D341Med (cell line): ENCODE measurements at regions not wholly inside any gene's neighbourhood (a gene's known extent, or its start where the extent isn't known, plus 50 kb on each side); places are given as distances from the start of the nearest gene placed in this dataset.

Source experiments
- DNase-seq: peaks from one replicate; pipeline ENCODE4 v3.0.0; 2012; ENCODE audit warnings: low spot score

- DNase-seq, result no peak
Measured at GRCh38 chr6:111987295-111987694, 66.6 kb upstream of the CCN6 start.

GRCh38 chr6:111988926-111989325, 65.0 kb upstream of the CCN6 start:
- no peak for DNase-seq

- no peak for DNase-seq
Measured at GRCh38 chr6:111989743-111990142, 64.2 kb upstream of the CCN6 start.

GRCh38 chr6:111990214-111990613, 63.7 kb upstream of the CCN6 start:
- no peak for DNase-seq

- no peak for DNase-seq
Measured at GRCh38 chr6:111992851-111993250, 61.1 kb upstream of the CCN6 start.

- DNase-seq, result no peak
Measured at GRCh38 chr6:111993342-111993741, 60.6 kb upstream of the CCN6 start.

- DNase-seq, result no peak
Measured at GRCh38 chr6:111994791-111995190, 59.1 kb upstream of the CCN6 start.

- no peak for DNase-seq
Measured at GRCh38 chr6:111995404-111995803, 58.5 kb upstream of the CCN6 start.

GRCh38 chr6:111996144-111996865, 57.6 kb upstream of the CCN6 start:
- no peak for DNase-seq

GRCh38 chr6:111997078-111997852, 56.6 kb upstream of the CCN6 start:
- peak; percentile 89 for DNase-seq

- no peak for DNase-seq
Measured at GRCh38 chr6:111997853-111998208, 56.1 kb upstream of the CCN6 start.

GRCh38 chr6:112002307-112002706, 51.6 kb upstream of the CCN6 start:
- DNase-seq, result no peak
